Prostate gland (tissue), 2 donors: ENCODE measurements at regions not wholly inside any gene's neighbourhood (a gene's known extent, or its start where the extent isn't known, plus 50 kb on each side); places are given as distances from the start of the nearest gene placed in this dataset.

ENCODE experiments used
- DNase-seq: peaks from one replicate; pipeline ENCODE4 v3.0.0-alpha.2; 2019; ENCODE audit warnings: low spot score
- H3K27ac ChIP-seq, 2 donors: fragments of 200-600 bp; sonication (generic); 2 replicates each; pipeline ENCODE4 v1.5.1; 2017 to 2019
- H3K27me3 ChIP-seq: fragments of 200-600 bp; sonication (generic); replicated peaks from 2 replicates; pipeline ENCODE4 v1.5.1; 2019; ENCODE audit not compliant: insufficient read depth
- H3K36me3 ChIP-seq, 2 donors: fragments of 200-600 bp; sonication (generic); 1 replicate in 1 of 2; 2 replicates in 1 of 2; pipeline versions ENCODE4 v1.5.1 to v1.8.1; 2017 to 2019
- H3K4me1 ChIP-seq: fragments of 200-600 bp; sonication (generic); replicated peaks from 2 replicates; pipeline ENCODE4 v1.5.1; 2019
- H3K4me3 ChIP-seq, 2 donors: fragments of 200-600 bp; sonication (generic); 2 replicates each; pipeline ENCODE4 v1.5.1; 2017 to 2019
- H3K9me3 ChIP-seq: fragments of 200-600 bp; sonication (generic); 2 replicates; pipeline ENCODE4 v1.5.1; 2017
- POLR2A ChIP-seq: fragments of 450-650 bp; IDR thresholded peaks from one replicate; pipeline ENCODE4 v1.6.1; 2016; ENCODE audit warnings: antibody characterized with exemption, mild to moderate bottlenecking
- POLR2AphosphoS5 ChIP-seq: sonication (generic); formaldehyde crosslinking; IDR thresholded peaks from one replicate; pipeline ENCODE4 v1.6.1; 2017; ENCODE audit warnings: antibody characterized with exemption
- WGBS: methylation state at CpG from one replicate; pipeline ENCODE4 v1.1.5; 2018; 5-methylcytosine and 5-hydroxymethylcytosine counted together
- intact Hi-C: fragments of 100-400 bp; cut with DNase I; formaldehyde crosslinking; loops from one replicate; pipeline ENCODE4 v1.14.2; 2022
- TF ChIP-seq, protein P1 (sequence below), 4 experiments: fragments of 200-600 bp in 2 of 4; fragments of 450-650 bp in 2 of 4; sonication (generic) in 2 of 4; IDR thresholded peaks; 1 replicate in 3 of 4; 2 replicates in 1 of 4; pipeline ENCODE4 v1.5.1; 2016 to 2019; ENCODE audit warnings: antibody characterized with exemption in 4 of 4, mild to moderate bottlenecking in 2 of 4, moderate library complexity in 2 of 4

DNA sequence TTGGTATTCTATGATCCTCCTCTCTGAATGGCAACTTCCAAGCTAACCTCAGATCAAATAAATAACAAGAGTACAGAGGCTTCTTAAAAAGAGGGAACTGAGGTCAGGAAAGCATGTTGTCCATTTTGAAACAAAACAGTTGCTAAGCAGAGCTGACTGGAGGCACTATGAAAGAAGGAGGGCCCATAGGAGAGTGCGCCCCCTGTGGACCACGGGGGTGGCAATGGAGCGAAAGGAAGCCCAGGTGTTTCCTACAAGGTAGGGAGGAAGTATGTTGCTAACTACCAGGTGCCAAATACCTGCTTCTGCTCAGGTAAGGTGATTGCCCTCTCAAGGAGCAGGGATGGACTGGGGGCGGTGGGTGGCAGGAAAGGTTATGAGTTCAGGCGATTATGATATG lies 101.8 kb upstream of the MAST4 start:
- no peak overlapping the region for H3K27ac ChIP-seq
- H3K27me3 ChIP-seq = no peaks in the 10 kb centered on the region
- H3K9me3 ChIP-seq = no peaks in the 10 kb centered on the region
- DNase-seq = no peak
- H3K4me3 ChIP-seq = no peak overlapping the region
- 73% methylated on average over 5 of the region's 5 CpGs for WGBS
- TF ChIP-seq POLR2AphosphoS5 (no peak), POLR2A (no peak)
- TF ChIP-seq, protein P1, sequence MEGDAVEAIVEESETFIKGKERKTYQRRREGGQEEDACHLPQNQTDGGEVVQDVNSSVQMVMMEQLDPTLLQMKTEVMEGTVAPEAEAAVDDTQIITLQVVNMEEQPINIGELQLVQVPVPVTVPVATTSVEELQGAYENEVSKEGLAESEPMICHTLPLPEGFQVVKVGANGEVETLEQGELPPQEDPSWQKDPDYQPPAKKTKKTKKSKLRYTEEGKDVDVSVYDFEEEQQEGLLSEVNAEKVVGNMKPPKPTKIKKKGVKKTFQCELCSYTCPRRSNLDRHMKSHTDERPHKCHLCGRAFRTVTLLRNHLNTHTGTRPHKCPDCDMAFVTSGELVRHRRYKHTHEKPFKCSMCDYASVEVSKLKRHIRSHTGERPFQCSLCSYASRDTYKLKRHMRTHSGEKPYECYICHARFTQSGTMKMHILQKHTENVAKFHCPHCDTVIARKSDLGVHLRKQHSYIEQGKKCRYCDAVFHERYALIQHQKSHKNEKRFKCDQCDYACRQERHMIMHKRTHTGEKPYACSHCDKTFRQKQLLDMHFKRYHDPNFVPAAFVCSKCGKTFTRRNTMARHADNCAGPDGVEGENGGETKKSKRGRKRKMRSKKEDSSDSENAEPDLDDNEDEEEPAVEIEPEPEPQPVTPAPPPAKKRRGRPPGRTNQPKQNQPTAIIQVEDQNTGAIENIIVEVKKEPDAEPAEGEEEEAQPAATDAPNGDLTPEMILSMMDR (IDR thresholded peaks at IDR 0.05) = no peak
- intact Hi-C loops = no loop called here
- no peaks in the 10 kb centered on the region for H3K36me3 ChIP-seq
- no peaks in the 10 kb centered on the region for H3K4me1 ChIP-seq

DNA sequence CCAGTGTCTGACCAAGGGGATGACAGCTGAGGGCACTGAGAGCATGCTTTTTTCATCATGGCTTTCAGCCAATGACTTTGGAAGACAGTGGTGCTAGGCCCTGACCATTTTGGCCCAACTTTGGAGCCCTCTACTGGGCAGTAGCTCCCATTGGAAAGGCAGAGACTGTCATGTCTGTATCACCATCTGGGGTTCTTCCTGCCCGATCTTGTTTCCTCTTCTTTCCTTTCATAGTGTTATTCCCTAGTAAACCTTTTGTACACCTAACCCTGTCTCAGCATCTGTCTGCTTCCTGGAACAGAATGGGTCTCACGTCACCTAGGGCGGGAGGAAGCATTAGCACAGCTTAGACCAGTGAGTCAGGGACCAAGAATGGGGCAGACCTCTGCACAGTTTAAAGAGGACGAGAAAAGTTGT lies 97.4 kb upstream of the MAST4 start:
- H3K4me3 ChIP-seq = no peak overlapping the region
- WGBS = 89% methylated on average over 4 of the region's 4 CpGs
- H3K27me3 ChIP-seq = no peaks in the 10 kb centered on the region
- intact Hi-C loops = no loop called here
- DNase-seq = no peak
- TF ChIP-seq POLR2A = no peak
- TF ChIP-seq POLR2AphosphoS5 = no peak
- TF ChIP-seq, protein P1 (IDR thresholded peaks at IDR 0.05) = no peak
- H3K36me3 ChIP-seq = no peaks in the 10 kb centered on the region
- no peaks in the 10 kb centered on the region for H3K9me3 ChIP-seq
- no peaks in the 10 kb centered on the region for H3K4me1 ChIP-seq
- no peak overlapping the region for H3K27ac ChIP-seq

DNA sequence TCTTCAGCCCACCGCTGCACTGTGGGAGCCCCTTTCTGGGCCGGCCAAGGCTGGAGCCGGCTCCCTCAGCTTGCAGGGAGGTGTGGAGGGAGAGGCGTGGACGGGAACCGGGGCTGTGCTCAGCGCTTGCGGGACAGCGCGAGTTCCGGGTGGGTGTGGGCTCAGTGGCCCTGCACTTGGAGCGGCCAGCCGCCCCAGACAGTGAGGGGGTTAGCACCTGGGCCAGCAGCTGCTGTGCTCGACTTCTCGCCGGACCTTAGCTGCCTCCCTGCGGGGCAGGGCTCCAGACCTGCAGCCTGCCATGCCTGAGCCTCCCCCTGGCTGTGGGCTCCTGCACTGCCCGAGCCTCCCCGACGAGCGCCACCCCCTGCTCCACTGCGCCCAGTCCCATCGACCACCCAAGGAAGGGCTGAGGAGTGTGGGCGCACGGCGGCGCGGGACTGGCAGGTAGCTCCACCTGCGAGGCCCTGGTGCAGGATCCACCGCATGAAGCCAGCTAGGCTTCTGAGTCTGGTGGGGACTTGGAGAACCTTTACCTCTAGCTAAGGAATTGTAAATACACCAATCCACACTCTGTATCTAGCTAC lies 92.9 kb upstream of the MAST4 start:
- 99% methylated on average over 17 of the region's 30 CpGs for WGBS
- no peak for DNase-seq
- Histone ChIP-seq H3K36me3 (no peaks in the 10 kb centered on the region), H3K9me3 (no peaks in the 10 kb centered on the region), H3K4me3 (no peak overlapping the region), H3K27me3 (no peaks in the 10 kb centered on the region), H3K4me1 (no peaks in the 10 kb centered on the region), H3K27ac (no peak overlapping the region)
- intact Hi-C loops = no loop called here
- TF ChIP-seq, protein P1 (IDR thresholded peaks at IDR 0.05) = no peak
- TF ChIP-seq POLR2A (no peak), POLR2AphosphoS5 (no peak)

DNA sequence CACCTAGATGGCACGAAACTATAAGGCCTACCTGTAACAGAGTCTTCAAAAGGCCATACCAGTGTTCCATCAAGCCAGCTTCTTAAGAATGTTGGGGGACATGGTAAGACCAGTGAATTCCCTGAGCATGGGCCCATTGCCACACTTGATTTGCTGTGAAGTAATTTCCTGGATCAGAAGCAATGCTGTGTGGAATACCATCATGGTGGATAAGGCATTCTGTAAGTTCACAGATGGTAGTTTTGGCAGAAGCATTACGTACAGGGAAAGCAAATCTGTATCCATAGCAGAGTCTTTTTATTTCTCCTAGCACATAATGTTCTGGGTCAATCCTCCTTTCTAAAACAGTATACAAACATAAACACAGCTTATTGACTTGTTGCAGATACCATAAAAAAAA lies 89.1 kb upstream of the MAST4 start:
- intact Hi-C loops = no loop called here
- H3K27me3 ChIP-seq = no peaks in the 10 kb centered on the region
- H3K4me1 ChIP-seq = no peaks in the 10 kb centered on the region
- H3K9me3 ChIP-seq = no peaks in the 10 kb centered on the region
- no peak for DNase-seq
- no peak overlapping the region for H3K27ac ChIP-seq
- H3K36me3 ChIP-seq = no peaks in the 10 kb centered on the region
- TF ChIP-seq, protein P1 (IDR thresholded peaks at IDR 0.05) = no peak
- TF ChIP-seq POLR2AphosphoS5 (no peak), POLR2A (no peak)
- H3K4me3 ChIP-seq = no peak overlapping the region
- 88% methylated on average over 2 of the region's 2 CpGs for WGBS

DNA sequence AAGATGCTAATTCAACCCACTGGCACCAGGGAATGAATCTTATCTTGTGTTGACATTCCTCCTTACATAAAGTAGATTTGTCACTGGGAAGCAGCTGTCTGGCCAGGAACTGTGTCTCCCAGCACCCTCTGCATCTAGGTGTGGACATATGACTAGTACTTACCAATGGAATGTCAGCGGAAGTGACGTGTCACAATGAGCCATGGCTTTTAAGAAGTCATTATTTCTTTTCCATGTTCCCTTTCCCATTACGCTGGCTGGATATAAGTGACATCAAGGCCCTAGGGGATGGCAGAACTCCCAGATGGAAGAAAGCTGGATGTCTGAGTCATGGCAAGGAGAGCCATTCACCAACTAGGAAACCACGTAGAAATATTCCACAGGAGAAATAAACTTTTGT lies 84.7 kb upstream of the MAST4 start:
- TF ChIP-seq POLR2AphosphoS5 (no peak), POLR2A (no peak)
- TF ChIP-seq, protein P1 (IDR thresholded peaks at IDR 0.05) = no peak
- Histone ChIP-seq H3K36me3 (no peaks in the 10 kb centered on the region), H3K4me3 (no peak overlapping the region), H3K27me3 (no peaks in the 10 kb centered on the region), H3K27ac (no peak overlapping the region), H3K4me1 (no peaks in the 10 kb centered on the region), H3K9me3 (no peaks in the 10 kb centered on the region)
- DNase-seq = no peak
- intact Hi-C loops = no loop called here
- WGBS = 93% methylated on average over 4 of the region's 4 CpGs
